Trophoblast cell (in vitro differentiated cells and primary cell): ENCODE measurements at regions not wholly inside any gene's neighbourhood (a gene's known extent, or its start where the extent isn't known, plus 50 kb on each side); places are given as distances from the start of the nearest gene placed in this dataset.
"Not testable (repeated sequence)": the region's sequence is repeated elsewhere in the genome, so short reads cannot be mapped to it uniquely, and the experiment has no call there.

Source experiments
- DNase-seq, 2 donors: peaks; one replicate each; pipeline ENCODE4 v3.0.0-alpha.2; 2016
- H2AFZ ChIP-seq: 2 replicates; pipeline ENCODE4 v1.6.1; 2013; ENCODE audit warnings: low read length, moderate library complexity, mild to moderate bottlenecking; ENCODE audit not compliant: insufficient read depth, poor library complexity
- H2AK5ac ChIP-seq: 2 replicates; pipeline ENCODE4 v1.6.1; 2013; ENCODE audit warnings: mild to moderate bottlenecking, low read length
- H2BK120ac ChIP-seq: 2 replicates; pipeline ENCODE4 v1.6.1; 2013; ENCODE audit warnings: low read length, mild to moderate bottlenecking, moderate library complexity; ENCODE audit not compliant: insufficient read depth, poor library complexity
- H2BK12ac ChIP-seq: 2 replicates; pipeline ENCODE4 v1.6.1; 2013; ENCODE audit warnings: mild to moderate bottlenecking, low read length, moderate library complexity
- H2BK5ac ChIP-seq: 2 replicates; pipeline ENCODE4 v1.6.1; 2013; ENCODE audit warnings: low read length, low read depth, moderate library complexity, mild to moderate bottlenecking; ENCODE audit not compliant: poor library complexity
- H3K14ac ChIP-seq: 2 replicates; pipeline ENCODE4 v1.6.1; 2013; ENCODE audit warnings: mild to moderate bottlenecking, low read length
- H3K18ac ChIP-seq: 2 replicates; pipeline ENCODE4 v1.6.1; 2013; ENCODE audit warnings: mild to moderate bottlenecking, low read length
- H3K23ac ChIP-seq: 2 replicates; pipeline ENCODE4 v1.6.1; 2013; ENCODE audit warnings: low read length
- H3K27ac ChIP-seq: 2 replicates; pipeline ENCODE4 v1.5.1; 2013; ENCODE audit warnings: low read depth, mild to moderate bottlenecking, inconsistent platforms, low read length, moderate library complexity
- H3K27me3 ChIP-seq: 2 replicates; pipeline ENCODE4 v1.6.1; 2013; ENCODE audit warnings: inconsistent platforms, mild to moderate bottlenecking, low read length, moderate library complexity; ENCODE audit not compliant: insufficient read depth
- H3K36me3 ChIP-seq, 2 experiments: 1 replicate in 1 of 2; 2 replicates in 1 of 2; pipeline ENCODE4 v1.6.1; 2013; ENCODE audit warnings: low read length in 2 of 2, mild to moderate bottlenecking in 2 of 2, moderate library complexity in 1 of 2; ENCODE audit not compliant: insufficient read depth in 2 of 2, control insufficient read depth in 1 of 2
- H3K4ac ChIP-seq: 2 replicates; pipeline ENCODE4 v1.6.1; 2013; ENCODE audit warnings: low read depth, mild to moderate bottlenecking, low read length, moderate library complexity
- H3K4me1 ChIP-seq, 2 experiments: 1 replicate in 1 of 2; 2 replicates in 1 of 2; pipeline ENCODE4 v1.6.1; 2013; ENCODE audit warnings: low read length in 2 of 2, mild to moderate bottlenecking in 2 of 2, moderate library complexity in 1 of 2; ENCODE audit not compliant: insufficient read depth in 2 of 2, control insufficient read depth in 1 of 2
- H3K4me2 ChIP-seq: 2 replicates; pipeline ENCODE4 v1.6.1; 2013; ENCODE audit warnings: inconsistent platforms, mild to moderate bottlenecking, low read length, moderate library complexity
- H3K4me3 ChIP-seq: 2 replicates; pipeline ENCODE4 v1.5.1; 2013; ENCODE audit warnings: mild to moderate bottlenecking, low read depth, low read length, inconsistent platforms
- H3K79me1 ChIP-seq: one replicate; pipeline ENCODE4 v1.6.1; 2013; ENCODE audit warnings: low read length
- H3K79me2 ChIP-seq: 2 replicates; pipeline ENCODE4 v1.6.1; 2013; ENCODE audit warnings: low read length, mild to moderate bottlenecking; ENCODE audit not compliant: control insufficient read depth, insufficient read depth, poor library complexity
- H3K9ac ChIP-seq: 2 replicates; pipeline ENCODE4 v1.6.1; 2013; ENCODE audit warnings: mild to moderate bottlenecking, low read length
- H3K9me3 ChIP-seq: 2 replicates; pipeline ENCODE4 v1.6.1; 2013; ENCODE audit warnings: low read depth, mild to moderate bottlenecking, control low read depth, inconsistent platforms, low read length; ENCODE audit not compliant: insufficient read depth
- H4K12ac ChIP-seq: 2 replicates; pipeline ENCODE4 v1.6.1; 2013; ENCODE audit warnings: low read depth, mild to moderate bottlenecking, low read length, moderate library complexity
- H4K8ac ChIP-seq: 2 replicates; pipeline ENCODE4 v1.6.1; 2013; ENCODE audit warnings: low read depth, mild to moderate bottlenecking, low read length, moderate library complexity
- H4K91ac ChIP-seq: one replicate; pipeline ENCODE4 v1.6.1; 2013; ENCODE audit warnings: low read depth, mild to moderate bottlenecking, low read length, moderate library complexity
- WGBS: extraction: QIAGEN DNeasy Blood & Tissue Kit; methylation state at CpG from one replicate; pipeline ENCODE4 v1.1.7; 2013; ENCODE audit warnings: missing lambda C conversion rate; ENCODE audit not compliant: insufficient read length, insufficient coverage; ENCODE audit errors: extremely low coverage; 5-methylcytosine and 5-hydroxymethylcytosine counted together

GRCh38 chr16:59450513-59450912 lies 716.4 kb upstream of the GOT2 start:
- H2AK5ac ChIP-seq, H3K9me3 ChIP-seq, H3K27ac ChIP-seq, H2BK120ac ChIP-seq, H2AFZ ChIP-seq, H3K79me1 ChIP-seq, H3K4me3 ChIP-seq, H4K12ac ChIP-seq, H4K8ac ChIP-seq, H3K36me3 ChIP-seq, DNase-seq, H3K27me3 ChIP-seq, H3K4me2 ChIP-seq, H2BK12ac ChIP-seq, H2BK5ac ChIP-seq, H3K14ac ChIP-seq, H3K4ac ChIP-seq, H3K18ac ChIP-seq, H4K91ac ChIP-seq, H3K9ac ChIP-seq, H3K23ac ChIP-seq, H3K79me2 ChIP-seq, H3K4me1 ChIP-seq: not testable (repeated sequence)
- WGBS, result no CpG with 5 or more reads among the region's 5 CpGs

- Histone ChIP-seq H2BK12ac (no peak overlapping the region), H4K8ac (no peak overlapping the region), H3K27ac (no peak overlapping the region), H4K12ac (no peak overlapping the region), H3K23ac (no peak overlapping the region), H3K27me3 (no peaks in the 10 kb centered on the region), H3K4me3 (no peak overlapping the region), H3K18ac (no peak overlapping the region), H2AFZ (no peak overlapping the region), H2BK5ac (no peak overlapping the region), H3K14ac (no peak overlapping the region), H3K79me1 (no peaks in the 10 kb centered on the region), H3K4me1 (no peaks in the 10 kb centered on the region), H3K9me3 (no peaks in the 10 kb centered on the region), H3K36me3 (no peaks in the 10 kb centered on the region), H2BK120ac (no peak overlapping the region), H3K4me2 (no peak overlapping the region), H3K79me2 (no peaks in the 10 kb centered on the region), H3K9ac (no peak overlapping the region), H2AK5ac (no peak overlapping the region), H3K4ac (no peak overlapping the region), H4K91ac (no peak overlapping the region)
- DNase-seq, result no peak
- no CpG with 5 or more reads among the region's 2 CpGs for whole genome bisulfite sequencing
These were observed 706.4 kb upstream of the GOT2 start for GRCh38 chr16:59440502-59440901.

GRCh38 chr16:59432896-59433295 lies 698.8 kb upstream of the GOT2 start:
- DNase-seq, result no peak
- H3K4ac ChIP-seq, result no peak overlapping the region
- H3K4me2 ChIP-seq, result no peak overlapping the region
- H2BK12ac ChIP-seq, result no peak overlapping the region
- no peaks in the 10 kb centered on the region for H3K79me2 ChIP-seq
- H3K4me3 ChIP-seq, result no peak overlapping the region
- H3K18ac ChIP-seq, result no peak overlapping the region
- no peak overlapping the region for H2AK5ac ChIP-seq
- no peaks in the 10 kb centered on the region for H3K9me3 ChIP-seq
- H3K36me3 ChIP-seq, result no peaks in the 10 kb centered on the region
- no peak overlapping the region for H2BK5ac ChIP-seq
- no CpG with 5 or more reads among the region's 3 CpGs for WGBS
- no peak overlapping the region for H3K27ac ChIP-seq
- H4K91ac ChIP-seq, result no peak overlapping the region
- H3K4me1 ChIP-seq, result peaks cover 0 to 3% of the 10 kb centered on the region in 2 experiments
- no peak overlapping the region for H3K9ac ChIP-seq
- no peak overlapping the region for H2AFZ ChIP-seq
- H2BK120ac ChIP-seq, result no peak overlapping the region
- no peak overlapping the region for H3K23ac ChIP-seq
- H3K79me1 ChIP-seq, result no peaks in the 10 kb centered on the region
- H4K8ac ChIP-seq, result no peak overlapping the region
- no peak overlapping the region for H4K12ac ChIP-seq
- H3K14ac ChIP-seq, result no peak overlapping the region
- no peaks in the 10 kb centered on the region for H3K27me3 ChIP-seq

GRCh38 chr16:59432276-59432675 lies 698.2 kb upstream of the GOT2 start:
- H3K79me1 ChIP-seq, result no peaks in the 10 kb centered on the region
- H3K4ac ChIP-seq, result no peak overlapping the region
- H3K23ac ChIP-seq, result no peak overlapping the region
- no peak overlapping the region for H3K9ac ChIP-seq
- no peak overlapping the region for H2BK12ac ChIP-seq
- no peak overlapping the region for H2BK5ac ChIP-seq
- DNase-seq, result no peak
- H4K91ac ChIP-seq, result no peak overlapping the region
- no peaks in the 10 kb centered on the region for H3K9me3 ChIP-seq
- no peak overlapping the region for H4K8ac ChIP-seq
- H4K12ac ChIP-seq, result no peak overlapping the region
- WGBS, result no CpG with 5 or more reads among the region's 1 CpG
- no peak overlapping the region for H3K14ac ChIP-seq
- H3K4me1 ChIP-seq, result peaks cover 0 to 3% of the 10 kb centered on the region in 2 experiments
- no peak overlapping the region for H3K27ac ChIP-seq
- H2AFZ ChIP-seq, result no peak overlapping the region
- no peak overlapping the region for H3K4me2 ChIP-seq
- no peaks in the 10 kb centered on the region for H3K27me3 ChIP-seq
- no peak overlapping the region for H2BK120ac ChIP-seq
- no peaks in the 10 kb centered on the region for H3K79me2 ChIP-seq
- H2AK5ac ChIP-seq, result no peak overlapping the region
- H3K4me3 ChIP-seq, result no peak overlapping the region
- H3K18ac ChIP-seq, result no peak overlapping the region
- H3K36me3 ChIP-seq, result no peaks in the 10 kb centered on the region
